Endodermal cell (in vitro differentiated cells): ENCODE measurements at regions not wholly inside any gene's neighbourhood (a gene's known extent, or its start where the extent isn't known, plus 50 kb on each side); places are given as distances from the start of the nearest gene placed in this dataset.
"Not testable (repeated sequence)": the region's sequence is repeated elsewhere in the genome, so short reads cannot be mapped to it uniquely, and the experiment has no call there.

Experiments
- DNase-seq: peaks from one replicate; pipeline ENCODE4 v3.0.0-alpha.2; 2017
- H3K27ac ChIP-seq: 2 replicates; pipeline ENCODE4 v1.5.1; 2013; ENCODE audit warnings: mild to moderate bottlenecking, low read depth, low read length, moderate library complexity
- H3K27me3 ChIP-seq: 2 replicates; pipeline ENCODE4 v1.6.1; 2013; ENCODE audit warnings: mild to moderate bottlenecking, low read length, moderate library complexity; ENCODE audit not compliant: insufficient read depth, control insufficient read depth, poor library complexity, severe bottlenecking
- H3K36me3 ChIP-seq: 2 replicates; pipeline ENCODE4 v1.7.0; 2013; ENCODE audit warnings: mild to moderate bottlenecking, low read length, moderate library complexity; ENCODE audit not compliant: control insufficient read depth, insufficient read depth
- H3K4me1 ChIP-seq: one replicate; pipeline ENCODE4 v1.7.0; 2013; ENCODE audit warnings: low read length; ENCODE audit not compliant: control insufficient read depth, insufficient read depth
- H3K4me3 ChIP-seq: 2 replicates; pipeline ENCODE4 v1.5.1; 2013; ENCODE audit warnings: mild to moderate bottlenecking, low read length, moderate library complexity
- H3K9ac ChIP-seq: 2 replicates; pipeline ENCODE4 v1.6.1; 2013; ENCODE audit warnings: mild to moderate bottlenecking, low read length, moderate library complexity; ENCODE audit not compliant: poor library complexity, severe bottlenecking; ENCODE audit errors: extremely low read depth
- H3K9me3 ChIP-seq: 2 replicates; pipeline ENCODE4 v1.6.1; 2013; ENCODE audit warnings: mild to moderate bottlenecking, low read length, moderate library complexity; ENCODE audit not compliant: control insufficient read depth
- H3K27ac Mint-ChIP-seq: 2 replicates; pipeline ENCODE4 v1.8.0; 2020; ENCODE audit warnings: mixed read lengths
- H3K27me3 Mint-ChIP-seq: 2 replicates; pipeline ENCODE4 v1.8.0; 2021; ENCODE audit warnings: mild to moderate bottlenecking, mixed read lengths; ENCODE audit not compliant: insufficient read depth
- H3K36me3 Mint-ChIP-seq: 2 replicates; pipeline ENCODE4 v1.8.0; 2020; ENCODE audit warnings: low read depth, mixed read lengths
- H3K4me1 Mint-ChIP-seq: 2 replicates; pipeline ENCODE4 v1.8.0; 2020; ENCODE audit warnings: mixed read lengths
- H3K4me3 Mint-ChIP-seq: 2 replicates; pipeline ENCODE4 v1.8.0; 2020; ENCODE audit warnings: mild to moderate bottlenecking, moderate library complexity, mixed read lengths
- H3K9me3 Mint-ChIP-seq: 2 replicates; pipeline ENCODE4 v1.8.0; 2020; ENCODE audit warnings: mild to moderate bottlenecking, mixed read lengths
- CTCF ChIP-seq: fragments of 200-600 bp; sonication (generic); conservative IDR thresholded peaks from 2 replicates; pipeline ENCODE4 v1.5.0; 2021; ENCODE audit warnings: antibody characterized with exemption, mild to moderate bottlenecking
- WGBS, 2 experiments: methylation state at CpG; one replicate each; pipeline versions ENCODE4 v1.1.5 to v1.1.7; 2013; ENCODE audit warnings: missing lambda C conversion rate in 2 of 2, mixed read lengths in 1 of 2; ENCODE audit not compliant: insufficient coverage in 1 of 2, insufficient read length in 1 of 2; 5-methylcytosine and 5-hydroxymethylcytosine counted together

- no peaks in the 10 kb centered on the region for H3K27me3 Mint-ChIP-seq
- 94% methylated on average over 2 of the region's 2 CpGs; no CpG with 5 or more reads in 1 of the 2 experiments for WGBS, 2 experiments
These were observed 70.5 kb upstream of the SRD5A2 start for GRCh38 chr2:31651267-31651666.

DNA sequence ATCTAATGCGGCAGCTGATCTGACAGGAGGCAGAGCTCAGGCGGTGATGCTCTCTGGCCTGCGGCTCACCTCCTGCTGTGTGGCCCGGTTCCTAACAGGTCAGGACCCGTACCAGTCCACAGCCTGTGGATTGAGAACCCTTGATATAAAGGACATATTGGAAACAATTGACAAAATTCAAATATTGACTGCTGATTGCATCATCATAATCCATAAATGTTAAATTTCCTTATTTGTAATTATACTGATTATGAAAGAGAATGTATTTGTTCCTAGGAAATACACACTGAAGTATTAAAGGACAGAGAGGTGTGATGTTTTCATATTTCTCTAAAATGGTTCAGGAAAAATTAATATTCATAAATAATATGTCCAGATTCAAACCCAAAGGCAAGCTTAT, 63.8 kb upstream of the SRD5A2 start:
- H3K9ac ChIP-seq: no peak overlapping the region
- Mint-ChIP-seq H3K9me3 (no peaks in the 10 kb centered on the region), H3K36me3 (no peaks in the 10 kb centered on the region), H3K4me1 (no peaks in the 10 kb centered on the region), H3K4me3 (no peak overlapping the region), H3K27me3 (peaks cover 15% of the 10 kb centered on the region), H3K27ac (no peak overlapping the region)
- DNase-seq: no peak
- no peaks in the 10 kb centered on the region for H3K36me3 ChIP-seq
- no peaks in the 10 kb centered on the region for H3K4me1 ChIP-seq
- H3K27me3 ChIP-seq: peaks cover 20% of the 10 kb centered on the region
- H3K27ac ChIP-seq: no peak overlapping the region
- 78 to 100% methylated on average over 1 to 5 of the region's 5 CpGs for WGBS, 2 experiments
- no peak for TF ChIP-seq CTCF
- no peak overlapping the region for H3K4me3 ChIP-seq
- no peaks in the 10 kb centered on the region for H3K9me3 ChIP-seq

More at GRCh38 chr2:31651267-31651666, 70.5 kb upstream of the SRD5A2 start:
- no peaks in the 10 kb centered on the region for H3K9me3 ChIP-seq
- no peaks in the 10 kb centered on the region for H3K27me3 ChIP-seq
- H3K36me3 ChIP-seq: no peaks in the 10 kb centered on the region
- DNase-seq: no peak
- H3K4me1 Mint-ChIP-seq: peaks cover 4% of the 10 kb centered on the region
- no peak overlapping the region for H3K27ac Mint-ChIP-seq
- H3K4me3 ChIP-seq: no peak overlapping the region
- no peak for TF ChIP-seq CTCF
- no peaks in the 10 kb centered on the region for H3K9me3 Mint-ChIP-seq
- no peaks in the 10 kb centered on the region for H3K36me3 Mint-ChIP-seq
- no peaks in the 10 kb centered on the region for H3K4me1 ChIP-seq
- H3K27ac ChIP-seq: no peak overlapping the region
- H3K9ac ChIP-seq: no peak overlapping the region
- H3K4me3 Mint-ChIP-seq: no peak overlapping the region

- Histone ChIP-seq H3K27me3 (peaks cover 20% of the 10 kb centered on the region), H3K27ac (no peak overlapping the region), H3K4me1 (no peaks in the 10 kb centered on the region), H3K9me3 (no peaks in the 10 kb centered on the region), H3K36me3 (no peaks in the 10 kb centered on the region), H3K4me3 (no peak overlapping the region), H3K9ac (no peak overlapping the region)
- Mint-ChIP-seq H3K36me3 (no peaks in the 10 kb centered on the region), H3K4me1 (no peaks in the 10 kb centered on the region), H3K4me3 (no peak overlapping the region), H3K9me3 (no peaks in the 10 kb centered on the region), H3K27me3 (peaks cover 15% of the 10 kb centered on the region), H3K27ac (no peak overlapping the region)
- no peak for TF ChIP-seq CTCF
- WGBS, 2 experiments: 100% methylated on average over 1 of the region's 1 CpG; no CpG with 5 or more reads in 1 of the 2 experiments
- no peak for DNase-seq
These were observed 62.0 kb upstream of the SRD5A2 start for GRCh38 chr2:31642707-31643106.

DNA sequence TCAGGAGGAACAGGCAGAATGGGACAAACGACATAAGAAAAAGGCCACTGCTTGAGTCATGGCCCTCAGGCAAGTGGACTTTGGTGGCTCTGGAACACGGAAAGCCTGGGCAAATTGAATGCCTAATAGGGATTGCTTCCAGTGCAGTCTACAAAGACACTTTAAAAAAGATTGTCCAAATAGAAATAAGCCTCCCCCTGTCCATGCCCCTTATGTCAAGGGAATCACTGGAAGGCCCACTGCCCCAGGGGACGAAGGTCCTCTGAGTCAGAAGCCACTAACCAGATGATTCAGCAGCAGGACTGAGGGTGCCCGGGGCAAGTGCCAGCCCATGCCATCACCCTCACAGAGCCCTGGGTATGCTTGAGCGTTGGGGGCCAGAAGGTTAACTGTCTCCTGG, 51.5 kb upstream of the SRD5A2 start:
- not testable (repeated sequence) for H3K27ac Mint-ChIP-seq, H3K4me3 ChIP-seq, H3K27me3 ChIP-seq, H3K4me1 ChIP-seq, H3K36me3 ChIP-seq, H3K36me3 Mint-ChIP-seq, H3K4me1 Mint-ChIP-seq, H3K9ac ChIP-seq, H3K27ac ChIP-seq, H3K27me3 Mint-ChIP-seq, H3K9me3 Mint-ChIP-seq, H3K4me3 Mint-ChIP-seq, DNase-seq, H3K9me3 ChIP-seq
- WGBS, 2 experiments: 54 to 65% methylated on average over 3 to 5 of the region's 5 CpGs
